ENCODE measurements at regions not wholly inside any gene's neighbourhood (a gene's known extent, or its start where the extent isn't known, plus 50 kb on each side); places are given as distances from the start of the nearest gene placed in this dataset.

DNA sequence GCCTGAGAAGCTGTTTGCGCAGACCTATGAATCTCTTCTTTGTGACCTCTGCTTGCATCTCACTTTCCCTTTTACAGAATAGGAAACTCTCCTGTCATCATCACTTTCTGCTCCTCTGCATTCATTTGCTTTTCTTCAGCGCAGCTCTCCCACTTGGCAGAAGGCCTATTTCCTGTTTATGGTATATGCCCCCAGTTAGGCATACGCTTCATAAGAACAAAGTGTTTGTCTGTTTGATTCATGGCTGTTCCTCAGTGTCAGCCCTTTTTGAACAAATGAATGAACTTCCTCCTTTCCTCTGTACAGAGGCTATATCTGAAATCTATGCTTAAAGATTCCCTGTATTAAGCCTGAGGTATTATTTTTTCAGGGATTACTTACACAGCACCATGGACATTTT, 1216.9 kb upstream of the GBE1 start:
- Histone ChIP-seq H3K27me3 (no peaks in the 10 kb centered on the region), H3K4me1 (no peaks in the 10 kb centered on the region), H3K36me3 (no peaks in the 10 kb centered on the region), H3K27ac (no peak overlapping the region), H3K4me3 (no peak overlapping the region), H3K9me3 (peaks cover 0 to 4% of the 10 kb centered on the region in 2 donors)
- TF ChIP-seq, protein P1, sequence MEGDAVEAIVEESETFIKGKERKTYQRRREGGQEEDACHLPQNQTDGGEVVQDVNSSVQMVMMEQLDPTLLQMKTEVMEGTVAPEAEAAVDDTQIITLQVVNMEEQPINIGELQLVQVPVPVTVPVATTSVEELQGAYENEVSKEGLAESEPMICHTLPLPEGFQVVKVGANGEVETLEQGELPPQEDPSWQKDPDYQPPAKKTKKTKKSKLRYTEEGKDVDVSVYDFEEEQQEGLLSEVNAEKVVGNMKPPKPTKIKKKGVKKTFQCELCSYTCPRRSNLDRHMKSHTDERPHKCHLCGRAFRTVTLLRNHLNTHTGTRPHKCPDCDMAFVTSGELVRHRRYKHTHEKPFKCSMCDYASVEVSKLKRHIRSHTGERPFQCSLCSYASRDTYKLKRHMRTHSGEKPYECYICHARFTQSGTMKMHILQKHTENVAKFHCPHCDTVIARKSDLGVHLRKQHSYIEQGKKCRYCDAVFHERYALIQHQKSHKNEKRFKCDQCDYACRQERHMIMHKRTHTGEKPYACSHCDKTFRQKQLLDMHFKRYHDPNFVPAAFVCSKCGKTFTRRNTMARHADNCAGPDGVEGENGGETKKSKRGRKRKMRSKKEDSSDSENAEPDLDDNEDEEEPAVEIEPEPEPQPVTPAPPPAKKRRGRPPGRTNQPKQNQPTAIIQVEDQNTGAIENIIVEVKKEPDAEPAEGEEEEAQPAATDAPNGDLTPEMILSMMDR (IDR thresholded peaks at IDR 0.05): no peak
- intact Hi-C loops (cut with DNase I): no loop called here
- DNase-seq: peak in 1 of 4 donors; percentile 6
- ATAC-seq: no peak

GRCh38 chr3:82977871-82978270, 1216.4 kb upstream of the GBE1 start:
- H3K4me1 ChIP-seq: no peaks in the 10 kb centered on the region
- intact Hi-C loops (cut with DNase I): no loop called here
- H3K27me3 ChIP-seq: no peaks in the 10 kb centered on the region

GRCh38 chr3:82973791-82974190, 1212.3 kb upstream of the GBE1 start:
- no peak for DNase-seq
- no peaks in the 10 kb centered on the region for H3K4me1 ChIP-seq
- TF ChIP-seq, protein P1 (IDR thresholded peaks at IDR 0.05): no peak
- intact Hi-C loops (cut with DNase I): no loop called here
- ATAC-seq: peak; percentile 36
- no peak overlapping the region for H3K27ac ChIP-seq
- H3K4me3 ChIP-seq: no peak overlapping the region
- H3K9me3 ChIP-seq: no peaks in the 10 kb centered on the region
- H3K36me3 ChIP-seq: no peaks in the 10 kb centered on the region
- no peaks in the 10 kb centered on the region for H3K27me3 ChIP-seq

More at GRCh38 chr3:82977871-82978270, 1216.4 kb upstream of the GBE1 start:
- ATAC-seq (no peak), DNase-seq (no peak)
- TF ChIP-seq, protein P1 (IDR thresholded peaks at IDR 0.05): no peak
- H3K36me3 ChIP-seq: no peaks in the 10 kb centered on the region
- no peak overlapping the region for H3K4me3 ChIP-seq
- H3K27ac ChIP-seq: no peak overlapping the region
- H3K9me3 ChIP-seq: peaks cover 0 to 4% of the 10 kb centered on the region in 2 donors

GRCh38 chr3:82960379-82960778, 1198.9 kb upstream of the GBE1 start:
- H3K4me3 ChIP-seq: no peak overlapping the region
- ATAC-seq (no peak), DNase-seq (no peak)
- H3K27ac ChIP-seq: no peak overlapping the region
- H3K36me3 ChIP-seq: no peaks in the 10 kb centered on the region
- TF ChIP-seq, protein P1 (IDR thresholded peaks at IDR 0.05): no peak
- H3K4me1 ChIP-seq: no peaks in the 10 kb centered on the region
- intact Hi-C loops (cut with DNase I): no loop called here
- H3K27me3 ChIP-seq: no peaks in the 10 kb centered on the region
- H3K9me3 ChIP-seq: peaks cover 0 to 3% of the 10 kb centered on the region in 2 donors

DNA sequence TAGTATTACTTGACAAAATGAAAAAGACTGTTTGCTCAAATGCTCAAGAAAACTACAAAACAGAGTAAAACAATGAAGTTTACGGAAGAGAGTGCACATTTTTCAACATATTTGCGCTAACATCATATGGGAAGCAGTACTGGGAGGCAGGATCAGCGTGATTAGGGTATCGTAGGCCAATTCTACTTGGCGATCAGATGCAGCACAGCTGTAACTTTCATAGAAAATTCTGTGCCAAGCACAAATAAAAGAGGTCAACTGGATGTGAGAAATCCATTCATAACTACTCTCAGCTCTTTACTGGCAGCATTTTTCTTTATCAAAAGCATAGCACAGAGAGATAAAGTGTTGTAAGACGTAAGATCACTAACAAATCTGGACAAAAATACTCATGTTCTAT, 1196.3 kb upstream of the GBE1 start:
- intact Hi-C loops (cut with DNase I): no loop called here
- DNase-seq: peak in 2 of 4 donors; percentile 25 to 43
- Histone ChIP-seq H3K36me3 (no peaks in the 10 kb centered on the region), H3K9me3 (peaks cover 0 to 8% of the 10 kb centered on the region in 2 donors), H3K4me3 (no peak overlapping the region), H3K27ac (no peak overlapping the region), H3K27me3 (no peaks in the 10 kb centered on the region), H3K4me1 (no peaks in the 10 kb centered on the region)
- TF ChIP-seq, protein P1 (IDR thresholded peaks at IDR 0.05): no peak
- no peak for ATAC-seq

Measured in left lung (tissue), 4 donors.